ENCODE measurements at regions not wholly inside any gene's neighbourhood (a gene's known extent, or its start where the extent isn't known, plus 50 kb on each side); places are given as distances from the start of the nearest gene placed in this dataset.

DNA sequence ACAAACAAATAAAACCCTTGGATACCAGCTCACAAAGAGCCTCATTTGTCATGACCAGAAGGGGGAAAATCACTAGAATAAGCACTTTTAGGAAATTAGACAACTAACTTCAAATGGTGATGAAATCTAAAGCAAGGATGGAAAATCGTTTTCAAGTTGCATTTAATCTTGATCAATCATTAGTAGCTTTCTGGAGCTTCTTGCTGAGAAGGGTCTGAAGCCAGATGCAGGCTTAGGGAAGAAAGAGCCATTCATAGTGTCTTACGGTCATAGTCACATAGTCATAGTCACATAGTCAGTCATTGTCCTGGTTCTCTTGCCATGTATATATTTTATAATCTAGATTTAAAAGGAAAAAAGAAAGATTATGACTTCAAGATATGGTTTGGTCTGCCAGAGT lies 610.5 kb downstream of the ACTL7B start:
- intact Hi-C loops (cut with DNase I): no loop called here
- no peak overlapping the region for H3K4me3 ChIP-seq
- DNase-seq: no peak
- WGBS, 4 donors: 62 to 78% (median 69%) methylated on average over 2 of the region's 2 CpGs
- H3K36me3 ChIP-seq (replicated peaks in 1 of 2): no peaks in the 10 kb centered on the region
- no peaks in the 10 kb centered on the region for H3K9me3 ChIP-seq (replicated peaks in 1 of 3)
- no peaks in the 10 kb centered on the region for H3K4me1 ChIP-seq (replicated peaks in 1 of 2)
- no peak overlapping the region for H3K27ac ChIP-seq
- no peaks in the 10 kb centered on the region for H3K27me3 ChIP-seq
- TF ChIP-seq, protein P1, sequence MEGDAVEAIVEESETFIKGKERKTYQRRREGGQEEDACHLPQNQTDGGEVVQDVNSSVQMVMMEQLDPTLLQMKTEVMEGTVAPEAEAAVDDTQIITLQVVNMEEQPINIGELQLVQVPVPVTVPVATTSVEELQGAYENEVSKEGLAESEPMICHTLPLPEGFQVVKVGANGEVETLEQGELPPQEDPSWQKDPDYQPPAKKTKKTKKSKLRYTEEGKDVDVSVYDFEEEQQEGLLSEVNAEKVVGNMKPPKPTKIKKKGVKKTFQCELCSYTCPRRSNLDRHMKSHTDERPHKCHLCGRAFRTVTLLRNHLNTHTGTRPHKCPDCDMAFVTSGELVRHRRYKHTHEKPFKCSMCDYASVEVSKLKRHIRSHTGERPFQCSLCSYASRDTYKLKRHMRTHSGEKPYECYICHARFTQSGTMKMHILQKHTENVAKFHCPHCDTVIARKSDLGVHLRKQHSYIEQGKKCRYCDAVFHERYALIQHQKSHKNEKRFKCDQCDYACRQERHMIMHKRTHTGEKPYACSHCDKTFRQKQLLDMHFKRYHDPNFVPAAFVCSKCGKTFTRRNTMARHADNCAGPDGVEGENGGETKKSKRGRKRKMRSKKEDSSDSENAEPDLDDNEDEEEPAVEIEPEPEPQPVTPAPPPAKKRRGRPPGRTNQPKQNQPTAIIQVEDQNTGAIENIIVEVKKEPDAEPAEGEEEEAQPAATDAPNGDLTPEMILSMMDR (IDR thresholded peaks at IDR 0.05): no peak
- no peak for TF ChIP-seq POLR2A (IDR thresholded peaks at IDR 0.05)

DNA sequence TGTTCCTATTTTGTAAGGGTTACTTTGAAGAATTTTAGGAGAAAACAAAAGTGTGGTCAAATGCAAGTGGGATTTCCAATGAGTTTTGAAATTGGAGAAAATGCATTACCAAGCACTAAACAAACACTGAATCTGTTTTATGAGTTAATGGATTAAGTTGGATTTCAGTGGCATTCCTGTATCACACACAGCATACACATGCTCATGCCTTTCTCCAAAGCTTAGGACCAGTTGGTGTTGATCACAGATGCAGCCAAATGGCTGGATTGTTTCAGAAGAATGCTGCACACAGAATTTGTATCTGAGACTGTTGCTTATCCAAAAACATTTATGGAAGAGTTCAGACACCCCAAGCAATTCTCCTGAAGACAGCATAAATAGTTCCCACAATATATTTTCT lies 611.1 kb downstream of the ACTL7B start:
- no peaks in the 10 kb centered on the region for H3K27me3 ChIP-seq
- intact Hi-C loops (cut with DNase I): no loop called here
- no peak overlapping the region for H3K4me3 ChIP-seq
- no peaks in the 10 kb centered on the region for H3K9me3 ChIP-seq (replicated peaks in 1 of 3)
- TF ChIP-seq, protein P1 (IDR thresholded peaks at IDR 0.05): no peak
- no peak for TF ChIP-seq POLR2A (IDR thresholded peaks at IDR 0.05)
- no peak overlapping the region for H3K27ac ChIP-seq
- no peaks in the 10 kb centered on the region for H3K4me1 ChIP-seq (replicated peaks in 1 of 2)
- no peaks in the 10 kb centered on the region for H3K36me3 ChIP-seq (replicated peaks in 1 of 2)
- no peak for DNase-seq

DNA sequence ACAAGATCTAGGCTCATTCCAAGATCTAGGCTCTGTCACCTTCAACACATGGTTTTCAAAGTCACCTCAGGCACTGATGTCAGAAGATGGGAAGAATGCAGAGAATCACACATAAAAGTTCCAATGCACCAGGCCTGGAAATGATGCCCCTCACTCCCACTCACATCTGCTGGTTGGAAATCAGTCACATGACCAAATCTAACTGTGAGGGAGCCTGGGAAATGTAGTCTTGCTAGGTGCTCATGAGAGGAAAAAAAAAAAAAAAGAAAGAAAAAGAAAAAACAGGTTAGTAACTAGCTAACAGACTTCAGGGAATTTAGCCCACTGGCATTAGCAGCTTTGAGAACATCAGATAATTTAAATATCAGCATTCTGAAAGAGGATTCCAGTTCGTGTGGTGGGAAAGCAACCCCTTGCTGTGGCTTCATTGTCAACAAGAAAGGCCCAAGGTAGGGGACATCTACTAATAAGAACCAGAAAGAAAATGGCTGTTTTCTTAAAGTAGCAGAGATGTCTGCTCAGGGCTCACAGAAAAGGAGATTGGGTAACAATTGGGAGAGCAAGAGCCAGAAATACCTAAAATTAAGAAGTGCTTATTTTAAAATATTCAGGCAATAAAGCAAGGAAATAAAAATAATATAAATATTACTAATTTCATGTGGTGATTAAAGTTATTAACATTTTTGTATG lies 614.3 kb downstream of the ACTL7B start:
- TF ChIP-seq POLR2A (IDR thresholded peaks at IDR 0.05): no peak
- TF ChIP-seq, protein P1 (IDR thresholded peaks at IDR 0.05): no peak
- no peaks in the 10 kb centered on the region for H3K36me3 ChIP-seq (replicated peaks in 1 of 2)
- no peak for DNase-seq
- no peaks in the 10 kb centered on the region for H3K9me3 ChIP-seq (replicated peaks in 1 of 3)
- H3K27ac ChIP-seq: no peak overlapping the region
- no peaks in the 10 kb centered on the region for H3K27me3 ChIP-seq
- H3K4me1 ChIP-seq (replicated peaks in 1 of 2): no peaks in the 10 kb centered on the region
- intact Hi-C loops (cut with DNase I): no loop called here
- WGBS, 4 donors: 62 to 90% (median 68%) methylated on average over 1 of the region's 1 CpG
- no peak overlapping the region for H3K4me3 ChIP-seq

DNA sequence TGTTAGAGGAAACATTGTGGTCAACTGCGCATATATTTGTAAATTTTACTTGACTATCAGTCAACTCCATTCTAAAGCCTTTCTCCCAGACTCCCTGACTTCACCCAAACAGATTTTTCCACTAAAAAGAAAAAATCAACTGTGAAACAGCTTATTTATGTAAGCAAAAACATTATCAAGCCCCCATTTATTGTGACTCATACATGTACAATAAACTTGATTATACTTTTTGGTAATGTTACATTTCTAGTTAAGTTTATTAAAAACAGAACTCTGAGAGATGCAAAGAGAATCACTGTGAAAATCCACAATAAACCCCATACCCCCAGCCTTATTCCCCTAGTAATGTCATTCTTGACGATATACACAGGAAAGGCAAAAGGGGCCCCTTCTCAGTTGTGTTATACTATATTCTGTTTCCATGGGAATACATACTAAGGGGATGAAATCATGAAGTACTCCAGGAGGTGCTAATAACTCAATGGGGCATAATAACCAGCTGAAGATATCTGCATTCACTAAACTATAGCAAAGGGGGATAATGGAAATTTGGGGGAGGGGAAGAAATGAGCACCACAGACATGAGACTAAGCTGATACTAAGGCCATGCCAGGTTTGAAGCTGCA lies 616.0 kb downstream of the ACTL7B start:
- Histone ChIP-seq H3K36me3 (replicated peaks in 1 of 2) (no peaks in the 10 kb centered on the region), H3K4me3 (no peak overlapping the region), H3K9me3 (replicated peaks in 1 of 3) (no peaks in the 10 kb centered on the region), H3K4me1 (replicated peaks in 1 of 2) (no peaks in the 10 kb centered on the region), H3K27me3 (no peaks in the 10 kb centered on the region), H3K27ac (no peak overlapping the region)
- intact Hi-C loops (cut with DNase I): no loop called here
- TF ChIP-seq POLR2A (IDR thresholded peaks at IDR 0.05): no peak
- TF ChIP-seq, protein P1 (IDR thresholded peaks at IDR 0.05): no peak
- DNase-seq: no peak
- 84 to 98% (median 86%) methylated on average over 2 of the region's 2 CpGs for WGBS, 4 donors

Data from adrenal gland (tissue), 9 donors.